Astrocyte (in vitro differentiated cells and primary cell): ENCODE measurements at regions not wholly inside any gene's neighbourhood (a gene's known extent, or its start where the extent isn't known, plus 50 kb on each side); places are given as distances from the start of the nearest gene placed in this dataset.

ENCODE experiments used
- DNase-seq: peaks from one replicate; pipeline ENCODE4 v3.0.0-alpha.2; 2010; ENCODE audit warnings: low read depth
- FAIRE-seq: peaks from 2 replicates; lab custom pipeline; 2011; peaks lifted over from hg19 to GRCh38; lab: Jason Lieb, UNC
- H2AFZ ChIP-seq: 2 replicates; pipeline ENCODE4 v1.6.0; 2012; ENCODE audit warnings: low read depth, low read length, inconsistent platforms
- H3K27ac ChIP-seq: 2 replicates; pipeline ENCODE4 v1.5.1; 2011; ENCODE audit warnings: low read depth, low read length, inconsistent platforms
- H3K27me3 ChIP-seq: 2 replicates; pipeline ENCODE4 v1.6.0; 2011; ENCODE audit warnings: low read length, inconsistent platforms; ENCODE audit not compliant: insufficient read depth
- H3K36me3 ChIP-seq: 2 replicates; pipeline ENCODE4 v1.5.1; 2011; ENCODE audit warnings: low read length, inconsistent platforms; ENCODE audit not compliant: insufficient read depth
- H3K4me1 ChIP-seq: 2 replicates; pipeline ENCODE4 v1.5.1; 2011; ENCODE audit warnings: low read length, inconsistent platforms; ENCODE audit not compliant: insufficient read depth
- H3K4me2 ChIP-seq: 2 replicates; pipeline ENCODE4 v1.6.0; 2012; ENCODE audit warnings: low read length, inconsistent platforms
- H3K4me3 ChIP-seq: 2 replicates; pipeline ENCODE4 v1.5.1; 2011; ENCODE audit warnings: low read depth, mild to moderate bottlenecking, low read length, inconsistent platforms; ENCODE audit not compliant: insufficient read depth
- H3K79me2 ChIP-seq: 2 replicates; pipeline ENCODE4 v1.6.0; 2012; ENCODE audit warnings: mild to moderate bottlenecking, low read length, inconsistent platforms; ENCODE audit not compliant: insufficient read depth
- H3K9ac ChIP-seq: 2 replicates; pipeline ENCODE4 v1.6.0; 2012; ENCODE audit warnings: mild to moderate bottlenecking, low read length, inconsistent platforms
- H3K9me3 ChIP-seq: 2 replicates; pipeline ENCODE4 v1.5.1; 2012; ENCODE audit warnings: low read depth, mild to moderate bottlenecking, low read length, inconsistent platforms; ENCODE audit not compliant: insufficient read depth
- H4K20me1 ChIP-seq: 2 replicates; pipeline ENCODE4 v1.6.0; 2012; ENCODE audit warnings: low read length, inconsistent platforms; ENCODE audit not compliant: insufficient read depth
- H3K27ac Mint-ChIP-seq: one replicate; pipeline ENCODE4 v1.8.0; 2021; ENCODE audit warnings: mild to moderate bottlenecking, mixed read lengths; ENCODE audit not compliant: unreplicated experiment
- H3K27me3 Mint-ChIP-seq: one replicate; pipeline ENCODE4 v1.8.0; 2021; ENCODE audit warnings: low read depth, mixed read lengths; ENCODE audit not compliant: unreplicated experiment
- H3K36me3 Mint-ChIP-seq: one replicate; pipeline ENCODE4 v1.8.0; 2021; ENCODE audit warnings: low read depth, mixed read lengths; ENCODE audit not compliant: unreplicated experiment
- H3K4me1 Mint-ChIP-seq: one replicate; pipeline ENCODE4 v1.8.0; 2021; ENCODE audit warnings: low read depth, mixed read lengths; ENCODE audit not compliant: unreplicated experiment
- H3K4me3 Mint-ChIP-seq: one replicate; pipeline ENCODE4 v1.8.0; 2021; ENCODE audit warnings: mild to moderate bottlenecking, moderate library complexity, mixed read lengths; ENCODE audit not compliant: unreplicated experiment
- H3K9me3 Mint-ChIP-seq: one replicate; pipeline ENCODE4 v1.8.0; 2021; ENCODE audit warnings: mild to moderate bottlenecking, mixed read lengths; ENCODE audit not compliant: unreplicated experiment
- EZH2 ChIP-seq: IDR thresholded peaks from 2 replicates; pipeline ENCODE4 v1.6.1; 2012; ENCODE audit warnings: mild to moderate bottlenecking, low read length, inconsistent platforms; ENCODE audit not compliant: insufficient read depth
- TF ChIP-seq, protein P1 (sequence below): IDR thresholded peaks from 2 replicates; pipeline ENCODE4 v1.5.1; 2011; ENCODE audit warnings: low read depth, mild to moderate bottlenecking, inconsistent platforms, low read length, moderate library complexity; ENCODE audit not compliant: insufficient read depth

DNA sequence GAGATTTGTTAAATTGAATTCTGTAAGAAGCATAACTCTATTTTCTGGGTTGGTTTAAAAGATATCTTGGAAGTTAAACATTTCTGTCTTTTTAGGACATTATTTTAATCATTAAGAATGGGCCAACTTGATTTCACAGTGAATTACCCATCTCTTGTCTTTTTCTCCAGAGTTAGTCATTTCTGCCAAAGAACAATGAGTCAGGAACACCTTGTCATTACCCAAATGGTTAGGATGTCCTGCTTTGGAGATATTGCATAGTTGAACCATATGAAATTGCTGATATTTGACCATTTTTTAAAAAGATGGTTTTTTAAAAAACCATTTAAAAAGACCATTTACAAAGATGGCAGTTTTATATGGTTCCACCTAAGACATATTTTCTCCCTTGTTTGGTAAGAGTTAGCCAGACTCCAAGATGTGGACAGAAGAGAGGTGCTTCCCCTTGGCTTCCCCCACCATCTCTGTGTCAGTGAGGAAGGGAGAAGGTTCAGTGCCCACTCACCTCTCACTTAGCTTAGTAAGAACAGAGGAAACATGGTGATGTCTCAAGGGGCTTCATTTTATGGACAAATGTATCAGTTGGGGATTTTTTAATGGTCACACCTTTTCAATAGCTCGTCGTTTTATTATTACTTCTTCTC lies 103.0 kb downstream of the PCSK1 start:
- no peak for TF ChIP-seq EZH2
- TF ChIP-seq, protein P1, sequence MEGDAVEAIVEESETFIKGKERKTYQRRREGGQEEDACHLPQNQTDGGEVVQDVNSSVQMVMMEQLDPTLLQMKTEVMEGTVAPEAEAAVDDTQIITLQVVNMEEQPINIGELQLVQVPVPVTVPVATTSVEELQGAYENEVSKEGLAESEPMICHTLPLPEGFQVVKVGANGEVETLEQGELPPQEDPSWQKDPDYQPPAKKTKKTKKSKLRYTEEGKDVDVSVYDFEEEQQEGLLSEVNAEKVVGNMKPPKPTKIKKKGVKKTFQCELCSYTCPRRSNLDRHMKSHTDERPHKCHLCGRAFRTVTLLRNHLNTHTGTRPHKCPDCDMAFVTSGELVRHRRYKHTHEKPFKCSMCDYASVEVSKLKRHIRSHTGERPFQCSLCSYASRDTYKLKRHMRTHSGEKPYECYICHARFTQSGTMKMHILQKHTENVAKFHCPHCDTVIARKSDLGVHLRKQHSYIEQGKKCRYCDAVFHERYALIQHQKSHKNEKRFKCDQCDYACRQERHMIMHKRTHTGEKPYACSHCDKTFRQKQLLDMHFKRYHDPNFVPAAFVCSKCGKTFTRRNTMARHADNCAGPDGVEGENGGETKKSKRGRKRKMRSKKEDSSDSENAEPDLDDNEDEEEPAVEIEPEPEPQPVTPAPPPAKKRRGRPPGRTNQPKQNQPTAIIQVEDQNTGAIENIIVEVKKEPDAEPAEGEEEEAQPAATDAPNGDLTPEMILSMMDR, result no peak
- Mint-ChIP-seq H3K27ac (no peak overlapping the region), H3K27me3 (no peaks in the 10 kb centered on the region), H3K4me3 (no peak overlapping the region), H3K36me3 (no peaks in the 10 kb centered on the region), H3K4me1 (peaks cover 26% of the 10 kb centered on the region), H3K9me3 (no peaks in the 10 kb centered on the region)
- Histone ChIP-seq H3K79me2 (no peaks in the 10 kb centered on the region), H3K27ac (no peak overlapping the region), H3K4me1 (no peaks in the 10 kb centered on the region), H3K4me3 (no peak overlapping the region), H3K9ac (no peak overlapping the region), H2AFZ (no peak overlapping the region), H4K20me1 (no peaks in the 10 kb centered on the region), H3K9me3 (no peaks in the 10 kb centered on the region), H3K4me2 (no peak overlapping the region), H3K36me3 (no peaks in the 10 kb centered on the region), H3K27me3 (no peaks in the 10 kb centered on the region)
- DNase-seq, result no peak
- no peak for FAIRE-seq

DNA sequence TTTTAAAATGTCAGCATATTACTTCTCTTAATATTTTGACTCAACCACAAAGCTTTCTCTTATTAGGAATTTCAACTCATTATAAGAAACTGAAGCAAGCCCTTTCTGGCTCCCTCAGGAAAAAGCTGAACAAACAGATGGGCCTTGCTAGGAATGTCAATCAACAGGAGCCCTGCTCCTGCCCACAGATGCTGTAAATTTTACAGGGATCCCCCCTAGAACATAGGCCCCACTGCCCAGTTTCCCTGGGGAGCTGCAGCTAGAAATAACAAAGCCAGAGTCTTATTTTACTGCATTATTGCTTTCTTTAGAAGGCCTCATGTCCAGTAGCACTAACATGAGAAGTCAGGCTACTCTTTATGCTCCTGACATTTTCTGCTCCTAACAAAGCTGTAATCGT lies 103.8 kb downstream of the PCSK1 start:
- H3K27ac ChIP-seq, result no peak overlapping the region
- no peak overlapping the region for H3K27ac Mint-ChIP-seq
- no peak overlapping the region for H3K4me3 ChIP-seq
- H3K4me2 ChIP-seq, result no peak overlapping the region
- no peaks in the 10 kb centered on the region for H3K4me1 ChIP-seq
- no peaks in the 10 kb centered on the region for H3K36me3 ChIP-seq
- H3K9me3 ChIP-seq, result no peaks in the 10 kb centered on the region
- no peaks in the 10 kb centered on the region for H3K36me3 Mint-ChIP-seq
- H3K9ac ChIP-seq, result no peak overlapping the region
- FAIRE-seq (no peak), DNase-seq (no peak)
- no peaks in the 10 kb centered on the region for H3K79me2 ChIP-seq
- no peaks in the 10 kb centered on the region for H3K27me3 ChIP-seq
- no peaks in the 10 kb centered on the region for H4K20me1 ChIP-seq
- no peak for TF ChIP-seq EZH2
- TF ChIP-seq, protein P1, result no peak
- H2AFZ ChIP-seq, result no peak overlapping the region
- no peaks in the 10 kb centered on the region for H3K9me3 Mint-ChIP-seq
- H3K4me3 Mint-ChIP-seq, result no peak overlapping the region
- H3K27me3 Mint-ChIP-seq, result no peaks in the 10 kb centered on the region
- peaks cover 26% of the 10 kb centered on the region for H3K4me1 Mint-ChIP-seq

DNA sequence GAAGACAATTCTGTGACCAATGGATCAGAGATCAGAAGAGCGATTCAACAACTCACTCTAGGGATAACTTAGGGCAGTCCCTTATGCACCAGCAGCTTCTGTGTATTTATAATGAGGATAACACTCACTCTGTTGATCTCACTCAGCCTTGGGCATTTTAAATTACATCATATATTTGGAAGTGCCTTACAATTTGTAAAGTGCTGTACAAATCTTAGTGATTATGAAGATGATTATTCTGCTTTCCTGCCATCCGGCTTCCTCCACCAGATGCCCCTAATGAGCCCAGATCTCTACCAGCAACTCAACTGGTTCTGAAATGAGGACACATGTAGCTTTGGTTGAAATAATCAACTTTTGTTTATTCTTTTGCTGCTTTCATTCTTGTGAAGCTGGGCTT lies 105.3 kb downstream of the PCSK1 start:
- Histone ChIP-seq H3K36me3 (no peaks in the 10 kb centered on the region), H3K27me3 (no peaks in the 10 kb centered on the region), H4K20me1 (no peaks in the 10 kb centered on the region), H3K79me2 (no peaks in the 10 kb centered on the region), H2AFZ (no peak overlapping the region), H3K4me3 (no peak overlapping the region), H3K4me2 (no peak overlapping the region), H3K27ac (no peak overlapping the region), H3K4me1 (no peaks in the 10 kb centered on the region), H3K9ac (no peak overlapping the region), H3K9me3 (no peaks in the 10 kb centered on the region)
- DNase-seq (no peak), FAIRE-seq (no peak)
- H3K9me3 Mint-ChIP-seq, result peaks cover 1% of the 10 kb centered on the region
- H3K27me3 Mint-ChIP-seq, result no peaks in the 10 kb centered on the region
- no peak overlapping the region for H3K27ac Mint-ChIP-seq
- TF ChIP-seq EZH2, result no peak
- TF ChIP-seq, protein P1, result no peak
- no peak overlapping the region for H3K4me3 Mint-ChIP-seq
- no peaks in the 10 kb centered on the region for H3K36me3 Mint-ChIP-seq
- H3K4me1 Mint-ChIP-seq, result peaks cover 26% of the 10 kb centered on the region
